Inflammatory macrophage treated with lipopolysaccharide for 4 hours (primary cell): ENCODE measurements at regions not wholly inside any gene's neighbourhood (a gene's known extent, or its start where the extent isn't known, plus 50 kb on each side); places are given as distances from the start of the nearest gene placed in this dataset.
"Not testable (repeated sequence)": the region's sequence is repeated elsewhere in the genome, so short reads cannot be mapped to it uniquely, and the experiment has no call there.

ENCODE experiments used
- DNase-seq: peaks from one replicate; pipeline ENCODE4 v3.0.0-alpha.2; 2020

- DNase-seq = no peak
These were observed 250.8 kb downstream of the RDH14 start for GRCh38 chr2:18309627-18310026.

GRCh38 chr2:18309188-18309587 is 251.3 kb downstream of the RDH14 start:
- no peak for DNase-seq

GRCh38 chr2:18304849-18305248 is 255.6 kb downstream of the RDH14 start:
- no peak for DNase-seq

- no peak for DNase-seq
These were observed 258.9 kb downstream of the RDH14 start for GRCh38 chr2:18301421-18302139.

GRCh38 chr2:18299423-18300212 is 260.8 kb downstream of the RDH14 start:
- no peak for DNase-seq

- DNase-seq = no peak
These were observed 262.9 kb downstream of the RDH14 start for GRCh38 chr2:18297534-18298058.

- no peak for DNase-seq
These were observed 270.1 kb downstream of the RDH14 start for GRCh38 chr2:18290386-18290785.

- DNase-seq = no peak
These were observed 273.6 kb downstream of the RDH14 start for GRCh38 chr2:18286897-18287296.

- no peak for DNase-seq
These were observed 276.1 kb downstream of the RDH14 start for GRCh38 chr2:18284331-18284730.

- DNase-seq = no peak
These were observed 278.4 kb downstream of the RDH14 start for GRCh38 chr2:18282026-18282425.

GRCh38 chr2:18276583-18277075 is 283.8 kb downstream of the RDH14 start:
- no peak for DNase-seq

GRCh38 chr2:18273205-18273604 is 287.2 kb downstream of the RDH14 start:
- no peak for DNase-seq

- no peak for DNase-seq
These were observed 288.3 kb downstream of the RDH14 start for GRCh38 chr2:18272148-18272494.

- no peak for DNase-seq
These were observed 288.9 kb downstream of the RDH14 start for GRCh38 chr2:18271370-18272147.

GRCh38 chr2:18268400-18268799 is 292.1 kb downstream of the RDH14 start:
- no peak for DNase-seq

GRCh38 chr2:18267501-18267900 is 293.0 kb downstream of the RDH14 start:
- DNase-seq = no peak

GRCh38 chr2:18266699-18267098 is 293.8 kb downstream of the RDH14 start:
- not testable (repeated sequence) for DNase-seq

- DNase-seq = no peak
These were observed 294.6 kb downstream of the RDH14 start for GRCh38 chr2:18265614-18266586.

GRCh38 chr2:18262601-18263000 is 297.9 kb downstream of the RDH14 start:
- DNase-seq = no peak

- DNase-seq = no peak
These were observed 306.7 kb downstream of the RDH14 start for GRCh38 chr2:18253686-18254197.

GRCh38 chr2:18251486-18251885 is 309.0 kb downstream of the RDH14 start:
- DNase-seq = no peak
